ENCODE measurements at regions not wholly inside any gene's neighbourhood (a gene's known extent, or its start where the extent isn't known, plus 50 kb on each side); places are given as distances from the start of the nearest gene placed in this dataset.

- peak; percentile 62 for DNase-seq
Measured at GRCh38 chrX:40174854-40175510, 77.2 kb upstream of the BCOR start.

GRCh38 chrX:40174001-40174853 lies 76.5 kb upstream of the BCOR start:
- peak; percentile 83 for DNase-seq

- DNase-seq, result peak; percentile 19
Measured at GRCh38 chrX:40173143-40174000, 75.6 kb upstream of the BCOR start.

- peak; percentile 55 for DNase-seq
Measured at GRCh38 chrX:40172401-40173142, 74.8 kb upstream of the BCOR start.

GRCh38 chrX:40171513-40172400 lies 74.0 kb upstream of the BCOR start:
- DNase-seq, result peak; percentile 49

- peak; percentile 52 for DNase-seq
Measured at GRCh38 chrX:40170830-40171512, 73.2 kb upstream of the BCOR start.

GRCh38 chrX:40169193-40170101 lies 71.7 kb upstream of the BCOR start:
- DNase-seq, result peak; percentile 89

GRCh38 chrX:40168480-40169011 lies 70.8 kb upstream of the BCOR start:
- DNase-seq, result no peak

GRCh38 chrX:40167850-40168479 lies 70.2 kb upstream of the BCOR start:
- no peak for DNase-seq

- DNase-seq, result no peak
Measured at GRCh38 chrX:40167233-40167849, 69.6 kb upstream of the BCOR start.

GRCh38 chrX:40166582-40166981 lies 68.8 kb upstream of the BCOR start:
- DNase-seq, result no peak

- no peak for DNase-seq
Measured at GRCh38 chrX:40165861-40166260, 68.1 kb upstream of the BCOR start.

- no peak for DNase-seq
Measured at GRCh38 chrX:40165206-40165605, 67.4 kb upstream of the BCOR start.

- DNase-seq, result no peak
Measured at GRCh38 chrX:40164751-40165150, 67.0 kb upstream of the BCOR start.

- no peak for DNase-seq
Measured at GRCh38 chrX:40158036-40158706, 60.4 kb upstream of the BCOR start.

GRCh38 chrX:40157228-40158035 lies 59.7 kb upstream of the BCOR start:
- DNase-seq, result no peak
